HG03469 (cell line): ENCODE measurements at regions not wholly inside any gene's neighbourhood (a gene's known extent, or its start where the extent isn't known, plus 50 kb on each side); places are given as distances from the start of the nearest gene placed in this dataset.

Experiments used
- ATAC-seq: cut with Tn5 transposase; IDR thresholded peaks from one replicate; pipeline ENCODE4 v1.9.1; 2021; ENCODE audit warnings: mild to moderate bottlenecking, moderate library complexity, moderate number of reproducible peaks; ENCODE audit not compliant: unreplicated experiment

DNA sequence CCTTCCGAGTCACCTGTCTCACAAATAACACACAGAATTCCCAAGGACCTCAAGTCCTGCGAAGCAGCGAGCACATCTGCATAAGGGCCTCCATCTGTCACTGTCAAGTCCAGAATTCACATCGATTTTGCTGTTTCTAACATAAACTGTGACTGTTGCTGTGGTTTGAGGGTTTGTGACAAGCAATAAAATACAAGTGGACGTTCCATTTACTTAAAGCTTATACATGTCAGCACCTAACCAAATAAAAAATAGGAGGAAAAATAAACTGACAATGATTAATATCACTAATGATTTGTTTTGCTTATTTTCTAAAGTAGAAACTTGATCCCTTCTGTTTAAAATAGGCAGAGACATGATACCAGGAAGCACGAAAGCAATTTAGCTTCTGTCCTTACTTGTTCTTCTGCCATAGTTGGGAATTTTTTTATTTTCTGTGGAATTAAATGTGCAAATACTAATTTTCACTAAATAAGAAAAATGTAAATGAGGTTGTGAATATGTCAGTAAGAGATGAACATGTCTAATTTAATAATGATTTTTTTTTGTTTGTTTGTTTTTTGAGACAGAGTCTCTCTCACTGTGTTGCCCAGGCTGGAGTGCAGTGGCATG is 279.1 kb downstream of the FGF9 start:
- no peak for ATAC-seq

DNA sequence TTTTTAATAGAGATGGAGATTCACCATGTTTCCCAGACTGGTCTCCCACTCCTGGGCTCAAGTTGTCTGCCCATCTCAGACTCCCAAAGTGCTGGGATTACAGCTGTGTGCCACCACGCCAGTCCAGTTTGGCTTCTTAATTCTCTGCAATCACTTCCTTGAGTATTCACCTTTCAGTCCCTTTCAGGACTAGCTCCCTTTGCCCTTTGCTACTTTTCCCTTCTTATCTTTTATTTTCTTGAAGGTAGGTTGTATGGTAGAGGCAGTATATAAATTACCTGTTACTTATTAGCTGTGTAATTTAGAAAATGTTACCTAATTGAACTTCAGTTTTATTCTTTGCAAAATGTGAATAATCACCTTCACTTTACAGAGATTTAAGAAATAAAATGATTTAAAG is 285.8 kb downstream of the FGF9 start:
- no peak for ATAC-seq

DNA sequence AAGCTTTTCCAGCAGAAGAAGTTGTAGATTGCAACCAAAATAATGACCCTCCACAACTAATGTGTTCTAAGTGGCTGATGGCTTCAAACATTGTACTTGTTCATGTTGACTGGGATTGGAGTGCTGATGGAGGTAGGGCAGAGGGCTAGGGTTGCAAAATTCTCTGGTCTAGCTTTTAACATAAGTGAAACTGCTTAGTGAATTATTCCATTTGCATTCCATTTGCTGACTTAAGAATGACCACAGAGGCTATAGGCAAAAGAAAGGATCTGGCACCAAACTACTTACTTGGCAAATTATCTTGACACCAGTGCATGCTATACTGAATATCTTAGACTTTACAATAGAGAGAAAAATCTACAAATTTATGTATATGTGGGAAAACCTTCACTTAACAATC is 287.0 kb downstream of the FGF9 start:
- no peak for ATAC-seq

GRCh38 chr13:21960108-21960507 is 289.2 kb downstream of the FGF9 start:
- no peak for ATAC-seq

GRCh38 chr13:21964686-21965085 is 293.8 kb downstream of the FGF9 start:
- ATAC-seq = no peak

DNA sequence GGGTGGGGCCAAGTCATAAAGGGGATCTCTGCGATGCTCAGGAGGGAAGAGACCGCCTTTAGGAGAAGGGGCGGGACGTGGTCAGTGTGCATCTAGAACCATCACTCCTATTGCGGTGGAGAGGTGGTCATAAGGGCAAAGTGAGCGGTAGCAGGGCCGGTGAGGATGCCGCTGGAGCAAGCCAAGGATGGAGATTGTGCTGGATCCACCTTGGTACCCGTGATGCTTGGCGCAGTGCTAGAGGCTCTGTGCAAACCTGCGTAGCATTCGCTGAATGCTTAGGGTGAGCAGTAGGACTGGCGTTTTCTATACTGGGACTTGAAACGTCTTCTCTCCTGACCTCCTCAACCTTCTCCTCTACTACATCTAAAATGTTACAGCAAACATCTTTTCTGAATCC is 294.2 kb downstream of the FGF9 start:
- ATAC-seq = no peak

GRCh38 chr13:21966014-21966413 is 295.1 kb downstream of the FGF9 start:
- ATAC-seq = no peak

DNA sequence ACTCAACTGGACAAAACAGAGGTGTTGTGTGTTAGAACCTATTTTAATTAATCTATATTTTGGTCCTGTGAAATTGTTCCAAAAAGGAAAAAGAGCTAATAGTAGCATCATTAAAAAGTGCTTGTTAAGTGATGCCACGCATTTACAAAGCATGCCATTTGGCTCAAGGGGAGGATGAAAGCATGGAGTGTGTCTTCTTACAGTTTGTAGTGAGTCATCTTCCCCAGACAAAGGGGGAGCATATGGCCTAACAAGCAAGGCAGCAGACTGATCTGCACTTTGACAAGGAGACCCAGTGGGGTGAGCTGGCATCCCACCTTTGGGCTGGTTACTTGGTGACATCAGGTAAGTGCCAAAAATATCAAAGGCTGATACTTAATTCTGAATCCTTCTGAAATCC is 297.0 kb downstream of the FGF9 start:
- no peak for ATAC-seq

DNA sequence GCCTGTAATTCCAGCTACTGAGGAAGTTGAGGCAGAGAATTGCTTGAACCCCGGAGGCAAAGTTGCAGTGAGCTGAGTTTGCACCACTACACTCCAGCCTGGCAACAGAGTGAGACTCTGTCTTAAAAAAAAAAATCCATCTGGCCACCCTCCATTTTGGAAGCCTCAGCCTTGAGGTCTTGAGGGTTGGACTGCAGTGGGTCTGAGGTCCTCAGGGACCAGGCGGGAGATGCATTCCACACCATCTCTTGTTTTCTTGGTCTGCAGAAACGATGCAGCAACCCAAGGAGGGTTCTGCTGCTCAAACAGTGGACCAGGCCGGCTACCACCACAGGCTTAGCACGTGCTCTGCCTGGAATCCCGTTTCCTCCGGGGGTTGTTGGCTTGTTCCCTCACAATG is 299.3 kb downstream of the FGF9 start:
- no peak for ATAC-seq

- ATAC-seq = no peak
Observed at GRCh38 chr13:21970918-21971317, 300.0 kb downstream of the FGF9 start.

- ATAC-seq = no peak
Observed at GRCh38 chr13:21971662-21972621, 301.1 kb downstream of the FGF9 start.

GRCh38 chr13:21973437-21974125 is 302.7 kb downstream of the FGF9 start:
- ATAC-seq = no peak

DNA sequence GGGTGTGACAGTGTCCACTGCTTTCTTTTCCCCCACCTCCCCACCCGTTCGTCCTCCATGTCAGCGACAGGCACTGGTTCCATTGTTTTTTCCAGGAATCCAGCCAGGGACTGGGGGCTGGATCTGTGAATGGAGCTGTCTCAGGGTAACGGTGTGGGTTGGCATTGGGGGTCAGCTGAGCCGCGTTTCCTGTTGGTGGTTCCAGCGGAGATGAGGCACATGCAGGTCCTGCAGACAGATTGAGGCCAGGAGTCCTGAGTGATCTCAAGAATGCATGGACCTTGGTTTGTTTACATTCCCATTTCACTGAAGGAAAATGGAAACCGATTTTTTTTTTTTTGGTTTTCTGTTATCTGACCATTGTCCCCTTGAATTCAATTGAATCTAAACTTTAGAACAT is 303.9 kb downstream of the FGF9 start:
- ATAC-seq = no peak

DNA sequence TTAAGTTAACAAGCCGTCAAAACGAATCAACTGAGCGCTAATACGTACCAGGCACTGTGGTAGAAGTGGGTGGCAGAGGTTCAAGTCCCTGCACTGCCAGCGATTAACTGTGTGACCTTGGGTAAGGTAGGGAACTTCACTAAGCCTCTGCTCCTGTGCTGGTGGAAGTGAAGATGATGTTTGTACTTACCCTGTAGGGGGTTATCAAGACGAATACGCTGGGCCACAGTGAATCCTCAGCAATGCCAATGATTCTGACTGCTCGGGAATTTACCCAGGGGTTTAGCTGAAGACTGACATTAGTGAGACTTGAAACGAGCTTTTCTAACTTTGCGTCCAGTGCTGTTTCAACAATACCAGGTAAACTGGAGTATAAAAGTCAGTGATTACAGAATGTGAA is 305.3 kb downstream of the FGF9 start:
- ATAC-seq = no peak

DNA sequence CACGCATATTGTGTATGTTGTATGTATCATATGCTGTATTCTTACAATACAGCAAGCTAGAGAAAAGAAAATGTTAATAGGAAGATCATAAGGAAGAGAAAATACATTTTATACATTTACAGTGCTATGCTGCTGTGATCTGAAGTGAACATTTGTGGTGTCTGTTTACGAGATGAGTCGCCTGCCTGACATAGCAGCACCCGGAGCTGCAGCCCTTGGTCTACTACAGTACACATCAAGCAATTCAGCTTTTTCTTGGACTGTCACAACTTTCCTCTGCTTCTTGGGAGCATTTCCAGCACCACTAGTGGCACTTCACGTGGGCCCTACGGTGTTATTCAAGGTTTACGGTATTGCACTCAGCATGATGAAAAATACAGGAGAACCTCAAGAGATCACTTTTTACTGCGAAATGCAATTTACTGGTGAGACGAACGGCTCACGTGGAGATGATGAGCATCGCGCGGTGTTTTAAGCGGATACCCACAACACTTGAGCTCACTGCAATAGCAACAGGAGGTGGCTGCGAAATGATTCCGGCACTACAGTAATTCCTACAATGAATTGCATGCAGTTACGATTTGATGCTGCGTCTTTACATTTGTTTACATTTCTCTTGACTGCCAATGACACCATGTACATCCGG is 308.4 kb downstream of the FGF9 start:
- no peak for ATAC-seq

GRCh38 chr13:21980049-21980448 is 309.2 kb downstream of the FGF9 start:
- ATAC-seq = no peak

GRCh38 chr13:21984156-21984555 is 313.3 kb downstream of the FGF9 start:
- ATAC-seq = no peak

DNA sequence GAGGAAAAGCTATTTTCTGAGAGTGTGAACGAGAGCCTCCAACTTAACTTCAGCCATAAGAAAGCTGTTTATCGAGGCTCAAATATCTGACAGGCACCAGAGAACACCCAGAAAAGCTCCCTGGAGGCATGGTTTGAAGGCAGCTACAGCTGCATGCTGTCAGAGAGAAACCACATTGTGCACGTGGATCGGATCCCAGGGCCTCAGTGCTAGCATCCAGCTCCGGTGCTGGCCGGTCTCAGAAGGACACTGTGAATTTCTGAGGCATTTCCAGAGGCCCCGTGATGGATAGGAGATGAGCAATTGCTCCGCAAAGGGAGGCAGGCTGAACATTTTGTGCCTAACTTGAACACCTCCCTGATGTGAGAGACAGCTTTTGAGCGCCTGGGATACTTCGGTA is 315.7 kb downstream of the FGF9 start:
- no peak for ATAC-seq

GRCh38 chr13:21987793-21988192 is 316.9 kb downstream of the FGF9 start:
- ATAC-seq = no peak

DNA sequence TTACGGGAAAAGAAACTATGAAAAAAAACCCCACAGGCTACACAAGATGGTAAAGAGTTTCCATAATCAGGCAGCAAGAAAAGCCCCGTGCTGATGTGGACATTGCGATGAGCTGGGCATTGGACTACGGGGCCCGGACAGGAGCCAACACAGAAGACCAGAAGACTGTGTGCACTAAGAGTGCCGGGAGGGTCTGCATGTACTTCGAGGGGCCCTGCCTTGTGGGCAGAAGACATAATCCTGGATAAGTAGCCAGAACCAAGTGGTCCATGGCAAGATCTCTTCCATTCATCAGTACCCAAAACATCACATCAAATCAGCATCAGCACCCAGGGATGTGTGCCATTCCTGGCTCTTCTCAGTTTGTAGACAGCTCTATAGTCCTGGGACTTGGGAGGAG is 317.8 kb downstream of the FGF9 start:
- ATAC-seq = no peak

DNA sequence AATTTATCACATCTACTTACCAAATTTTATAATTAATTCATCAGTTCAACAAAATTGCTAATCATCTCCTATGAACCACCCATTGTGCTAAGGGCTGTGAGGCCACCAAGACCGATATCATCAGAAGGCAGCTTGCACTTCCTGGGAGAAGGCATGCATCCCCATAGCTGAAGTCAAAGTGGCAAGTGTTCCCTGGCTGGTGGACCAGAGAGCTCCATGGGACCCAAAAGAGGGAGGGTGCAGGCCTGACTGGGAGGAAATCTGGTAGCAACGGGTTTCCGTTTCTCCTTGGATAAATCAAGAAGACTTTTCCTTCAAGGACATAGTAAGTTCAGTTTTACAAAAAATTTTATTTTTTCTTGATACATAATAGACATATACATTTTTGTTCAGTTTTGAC is 325.2 kb downstream of the FGF9 start:
- no peak for ATAC-seq
